DMS114 treated with DMSO at 0.1 percent for 48 hours (cell line): ENCODE measurements at regions not wholly inside any gene's neighbourhood (a gene's known extent, or its start where the extent isn't known, plus 50 kb on each side); places are given as distances from the start of the nearest gene placed in this dataset.

Experiments
- DNase-seq: peaks from one replicate; lab custom pipeline; 2025; ENCODE audit not compliant: unreplicated experiment; lab: John Stamatoyannopoulos, UW

DNA sequence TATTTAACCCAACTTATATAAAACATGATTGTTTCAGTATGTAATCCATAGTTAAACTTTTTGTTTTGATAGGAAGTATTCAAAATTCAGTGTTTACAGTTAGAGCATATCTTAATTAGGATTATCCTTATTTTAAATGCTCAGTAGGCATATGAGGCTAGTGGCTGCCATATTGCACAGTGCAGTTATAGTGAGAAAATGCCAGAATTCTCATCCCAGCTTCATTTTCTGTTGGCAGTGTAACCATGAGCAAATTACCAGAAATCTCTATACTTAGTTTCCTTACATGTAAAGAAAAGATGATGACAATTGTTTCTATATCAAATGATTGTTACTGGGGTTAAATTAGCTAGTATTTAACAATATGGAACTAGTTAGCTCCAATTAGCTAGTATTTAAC lies 265.8 kb downstream of the ARAP2 start:
- no peak for DNase-seq

GRCh38 chr4:35982318-35982717 lies 262.0 kb downstream of the ARAP2 start:
- DNase-seq: no peak

GRCh38 chr4:35986537-35986936 lies 257.8 kb downstream of the ARAP2 start:
- no peak for DNase-seq

- DNase-seq: no peak
Measured at GRCh38 chr4:35993606-35994005, 250.7 kb downstream of the ARAP2 start.

DNA sequence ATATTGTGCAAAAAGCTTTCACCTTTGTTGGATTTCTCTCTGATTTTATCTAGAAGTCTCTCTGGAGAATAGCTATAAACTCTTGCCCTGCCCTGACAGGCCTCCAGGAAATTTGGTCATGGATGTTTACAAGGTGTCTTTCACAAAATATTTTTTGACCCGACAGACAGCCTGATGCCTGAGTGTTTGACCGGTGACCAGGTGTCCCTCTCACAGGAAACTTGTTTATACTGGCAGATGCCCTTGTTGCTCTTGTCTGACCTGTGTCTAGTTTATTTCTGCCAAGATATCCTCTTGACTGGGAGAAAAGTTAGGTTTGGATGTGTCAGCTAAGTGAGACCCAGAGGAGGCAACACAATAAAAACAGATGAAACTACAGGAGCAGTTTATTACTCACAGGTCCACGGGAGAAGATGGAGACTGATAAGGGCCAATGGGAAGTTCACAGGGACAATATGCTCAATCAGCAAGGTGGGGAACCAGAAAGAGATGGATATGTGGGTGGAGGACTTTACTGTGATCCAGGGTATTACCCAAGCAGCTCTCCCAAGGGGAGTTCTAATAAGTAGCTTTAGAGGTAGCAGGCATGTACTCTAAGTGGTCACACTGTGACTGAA lies 243.3 kb downstream of the ARAP2 start:
- no peak for DNase-seq

DNA sequence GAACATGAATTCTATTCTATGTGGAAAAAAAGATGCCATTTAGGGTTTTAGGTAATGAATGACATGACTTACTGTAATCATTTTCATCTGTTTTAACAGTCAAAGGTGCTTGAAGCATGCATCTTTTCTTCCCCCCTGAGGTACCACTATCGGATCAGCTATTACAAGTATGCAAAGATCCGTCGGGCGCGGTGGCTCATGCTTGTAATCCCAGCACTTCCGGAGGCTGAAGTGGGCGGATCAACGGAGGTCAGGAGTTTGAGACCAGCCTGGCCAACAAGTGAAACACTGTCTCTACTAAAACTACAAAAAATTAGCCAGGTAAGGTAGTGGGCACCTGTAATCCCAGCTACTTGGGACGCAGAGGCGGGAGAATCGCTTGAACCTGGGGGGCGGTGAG lies 241.3 kb downstream of the ARAP2 start:
- no peak for DNase-seq

- DNase-seq: no peak
Measured at GRCh38 chr4:36004204-36004851, 240.0 kb downstream of the ARAP2 start.

GRCh38 chr4:36006226-36006625 lies 238.1 kb downstream of the ARAP2 start:
- DNase-seq: no peak

GRCh38 chr4:36010397-36010929 lies 233.9 kb downstream of the ARAP2 start:
- DNase-seq: no peak

- DNase-seq: no peak
Measured at GRCh38 chr4:36011381-36011780, 232.9 kb downstream of the ARAP2 start.

DNA sequence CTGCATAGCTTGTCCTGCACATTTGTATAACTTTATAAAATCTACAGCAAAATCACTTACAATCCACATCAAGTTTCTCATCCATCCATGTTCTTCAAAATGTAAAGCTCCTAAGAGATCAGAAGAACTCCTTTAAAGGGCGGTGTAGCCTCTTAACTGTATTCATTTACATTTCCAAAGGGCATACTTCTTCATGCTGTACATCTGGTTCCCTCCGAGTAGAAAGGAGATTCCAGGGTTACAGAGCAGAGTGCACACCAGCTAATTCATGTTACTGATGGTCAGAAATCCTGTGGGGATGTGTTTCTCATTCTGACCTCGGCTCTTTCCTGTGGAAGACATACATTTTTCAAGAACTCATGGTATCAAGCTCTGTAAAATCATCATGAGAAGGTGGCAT lies 231.8 kb downstream of the ARAP2 start:
- DNase-seq: no peak

GRCh38 chr4:36013206-36013605 lies 231.1 kb downstream of the ARAP2 start:
- DNase-seq: no peak
